Testis (tissue), 2 donors: ENCODE measurements at regions not wholly inside any gene's neighbourhood (a gene's known extent, or its start where the extent isn't known, plus 50 kb on each side); places are given as distances from the start of the nearest gene placed in this dataset.

Source experiments
- CTCF ChIP-seq, 3 experiments: fragments of 450-650 bp in 2 of 3; fragments of 200-600 bp in 1 of 3; sonication (generic) in 1 of 3; IDR thresholded peaks; one replicate each; pipeline ENCODE4 v1.5.1; 2016 to 2019; ENCODE audit warnings: antibody characterized with exemption in 3 of 3, mild to moderate bottlenecking in 2 of 3, moderate library complexity in 1 of 3
- POLR2A ChIP-seq: fragments of 450-650 bp; IDR thresholded peaks from one replicate; pipeline ENCODE4 v1.6.1; 2017; ENCODE audit warnings: antibody characterized with exemption, mild to moderate bottlenecking, moderate library complexity

GRCh38 chr17:78305801-78306200, 54.1 kb downstream of the SOCS3 start:
- TF ChIP-seq POLR2A (no peak), CTCF (IDR thresholded peaks at IDR 0.05) (no peak)
